ENCODE measurements at regions not wholly inside any gene's neighbourhood (a gene's known extent, or its start where the extent isn't known, plus 50 kb on each side); places are given as distances from the start of the nearest gene placed in this dataset.

DNA sequence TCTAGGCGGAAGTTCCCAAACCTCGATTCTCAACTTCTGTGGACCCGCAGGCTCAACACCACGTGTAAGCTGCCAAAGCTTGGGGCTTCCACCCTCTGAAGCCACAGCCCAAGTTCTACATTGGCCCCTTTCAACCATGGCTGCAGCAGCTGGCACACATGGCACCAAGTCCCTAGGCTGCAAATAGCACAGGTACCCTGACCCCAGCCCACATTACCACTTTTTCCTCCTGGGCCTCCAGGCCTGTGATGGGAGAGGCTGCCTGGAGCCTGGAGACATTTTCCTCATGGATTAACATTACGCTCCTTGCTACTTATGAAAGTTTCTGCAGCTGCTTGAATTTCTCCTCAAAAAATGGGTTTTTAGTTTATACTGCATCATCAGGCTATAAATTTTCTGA lies 479.5 kb downstream of the PCDH7 start:
- TF ChIP-seq YY1 (IDR thresholded peaks at IDR 0.05; ENCODE audit: insufficient read depth, insufficient read length) (no peak), SUZ12 (IDR thresholded peaks at IDR 0.05; ENCODE audit: extremely low read depth, insufficient read depth, insufficient read length) (no peak)

Data from NT2/D1 (cell line).